Transverse colon (tissue), 4 donors: ENCODE measurements at regions not wholly inside any gene's neighbourhood (a gene's known extent, or its start where the extent isn't known, plus 50 kb on each side); places are given as distances from the start of the nearest gene placed in this dataset.

Experiments used
- EP300 ChIP-seq: sonication (generic); formaldehyde crosslinking; IDR thresholded peaks from one replicate; pipeline ENCODE4 v1.6.1; 2017; ENCODE audit warnings: antibody characterized with exemption, low read depth
- POLR2A ChIP-seq: fragments of 450-650 bp; IDR thresholded peaks from one replicate; pipeline ENCODE4 v1.6.1; 2016; ENCODE audit warnings: antibody characterized with exemption, mild to moderate bottlenecking, moderate library complexity
- POLR2AphosphoS5 ChIP-seq, 3 donors: sonication (generic); formaldehyde crosslinking; IDR thresholded peaks; one replicate each; pipeline ENCODE4 v1.6.1; 2016; ENCODE audit warnings: antibody characterized with exemption in 3 of 3
- TF ChIP-seq, protein P1 (sequence below), 5 experiments: fragments of 200-600 bp in 3 of 5; fragments of 450-650 bp in 2 of 5; sonication (generic) in 3 of 5; IDR thresholded peaks; 1 replicate in 2 of 5; 2 replicates in 3 of 5; pipeline ENCODE4 v1.5.1; 2016 to 2017; ENCODE audit warnings: antibody characterized with exemption in 5 of 5, inconsistent platforms in 3 of 5, mild to moderate bottlenecking in 2 of 5, moderate library complexity in 1 of 5

DNA sequence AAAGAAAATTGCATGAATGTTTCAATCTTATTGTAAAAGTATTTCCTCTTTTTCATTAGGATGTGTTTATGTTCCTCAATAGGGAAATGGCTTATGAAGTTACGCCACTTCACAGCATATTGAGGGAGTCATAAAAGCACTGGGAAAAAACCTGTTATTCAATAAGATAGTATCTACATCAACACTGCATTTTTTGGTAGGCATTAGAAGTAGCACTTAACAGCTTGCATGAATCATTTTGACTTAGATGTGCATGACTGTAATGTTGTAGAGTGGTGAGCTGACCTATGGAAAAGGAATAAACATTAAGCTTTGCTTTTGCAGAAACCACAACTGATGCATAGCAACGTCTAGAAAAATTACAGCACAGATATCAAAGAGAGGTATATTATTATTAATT is 111.2 kb upstream of the GRXCR1 start:
- TF ChIP-seq POLR2A (no peak), POLR2AphosphoS5 (IDR thresholded peaks at IDR 0.05) (no peak), EP300 (no peak)
- TF ChIP-seq, protein P1, sequence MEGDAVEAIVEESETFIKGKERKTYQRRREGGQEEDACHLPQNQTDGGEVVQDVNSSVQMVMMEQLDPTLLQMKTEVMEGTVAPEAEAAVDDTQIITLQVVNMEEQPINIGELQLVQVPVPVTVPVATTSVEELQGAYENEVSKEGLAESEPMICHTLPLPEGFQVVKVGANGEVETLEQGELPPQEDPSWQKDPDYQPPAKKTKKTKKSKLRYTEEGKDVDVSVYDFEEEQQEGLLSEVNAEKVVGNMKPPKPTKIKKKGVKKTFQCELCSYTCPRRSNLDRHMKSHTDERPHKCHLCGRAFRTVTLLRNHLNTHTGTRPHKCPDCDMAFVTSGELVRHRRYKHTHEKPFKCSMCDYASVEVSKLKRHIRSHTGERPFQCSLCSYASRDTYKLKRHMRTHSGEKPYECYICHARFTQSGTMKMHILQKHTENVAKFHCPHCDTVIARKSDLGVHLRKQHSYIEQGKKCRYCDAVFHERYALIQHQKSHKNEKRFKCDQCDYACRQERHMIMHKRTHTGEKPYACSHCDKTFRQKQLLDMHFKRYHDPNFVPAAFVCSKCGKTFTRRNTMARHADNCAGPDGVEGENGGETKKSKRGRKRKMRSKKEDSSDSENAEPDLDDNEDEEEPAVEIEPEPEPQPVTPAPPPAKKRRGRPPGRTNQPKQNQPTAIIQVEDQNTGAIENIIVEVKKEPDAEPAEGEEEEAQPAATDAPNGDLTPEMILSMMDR (IDR thresholded peaks at IDR 0.05), result no peak
